MM.1S (cell line): ENCODE measurements at regions not wholly inside any gene's neighbourhood (a gene's known extent, or its start where the extent isn't known, plus 50 kb on each side); places are given as distances from the start of the nearest gene placed in this dataset.

Source experiments
- DNase-seq: peaks from one replicate; pipeline ENCODE4 v3.0.0-alpha.2; 2015
- H2AFZ ChIP-seq: fragments of 300-600 bp; sonication (generic); 2 replicates; pipeline ENCODE4 v1.6.0; 2016; ENCODE audit warnings: antibody characterized with exemption, low read length
- H3F3A ChIP-seq: fragments of 300-600 bp; sonication (generic); 2 replicates; pipeline ENCODE4 v1.6.1; 2016; ENCODE audit warnings: mild to moderate bottlenecking, antibody characterized with exemption, low read length, moderate library complexity, mixed read lengths; ENCODE audit not compliant: insufficient read depth
- H3K27ac ChIP-seq: fragments of 300-600 bp; sonication (generic); 2 replicates; pipeline ENCODE4 v1.5.1; 2016; ENCODE audit warnings: mild to moderate bottlenecking, low read length
- H3K27me3 ChIP-seq: fragments of 300-600 bp; sonication (generic); replicated peaks from 2 replicates; pipeline ENCODE4 v1.6.0; 2016; ENCODE audit warnings: low read length; ENCODE audit not compliant: insufficient read depth
- H3K36me3 ChIP-seq: fragments of 300-600 bp; sonication (generic); replicated peaks from 2 replicates; pipeline ENCODE4 v1.6.1; 2016; ENCODE audit warnings: mild to moderate bottlenecking, low read length, mixed read lengths; ENCODE audit not compliant: insufficient read depth
- H3K4me1 ChIP-seq: fragments of 300-600 bp; sonication (generic); 2 replicates; pipeline ENCODE4 v1.6.1; 2016; ENCODE audit warnings: low read length, mixed read lengths
- H3K4me2 ChIP-seq: fragments of 300-600 bp; sonication (generic); 2 replicates; pipeline ENCODE4 v1.6.0; 2016; ENCODE audit warnings: low read depth, low read length
- H3K4me3 ChIP-seq: fragments of 300-600 bp; sonication (generic); 2 replicates; pipeline ENCODE4 v1.5.1; 2016; ENCODE audit warnings: low read length, mixed read lengths
- H3K79me2 ChIP-seq: fragments of 300-600 bp; sonication (generic); 2 replicates; pipeline ENCODE4 v1.6.1; 2016; ENCODE audit warnings: mixed run types, low read length, mixed read lengths
- H3K9ac ChIP-seq: fragments of 300-600 bp; sonication (generic); 2 replicates; pipeline ENCODE4 v1.6.1; 2016; ENCODE audit warnings: low read length, mixed read lengths
- H3K9me2 ChIP-seq: fragments of 300-600 bp; sonication (generic); replicated peaks from 2 replicates; pipeline ENCODE4 v1.6.1; 2016; ENCODE audit warnings: mild to moderate bottlenecking, low read length, mixed read lengths; ENCODE audit not compliant: insufficient read depth
- H3K9me3 ChIP-seq: fragments of 300-600 bp; sonication (generic); replicated peaks from 2 replicates; pipeline ENCODE4 v1.6.1; 2016; ENCODE audit warnings: mild to moderate bottlenecking, low read length, mixed read lengths; ENCODE audit not compliant: insufficient read depth
- H4K20me1 ChIP-seq: fragments of 300-600 bp; sonication (generic); 2 replicates; pipeline ENCODE4 v1.6.1; 2016; ENCODE audit warnings: mild to moderate bottlenecking, low read length, moderate library complexity, mixed read lengths; ENCODE audit not compliant: insufficient read depth
- EZH2 ChIP-seq: fragments of 300-600 bp; sonication (generic); optimal IDR thresholded peaks from 2 replicates; pipeline ENCODE3; 2017; ENCODE audit warnings: low read depth, mild to moderate bottlenecking, antibody characterized with exemption, low read length, mixed read lengths
- EZH2phosphoT487 ChIP-seq: fragments of 300-600 bp; sonication (generic); IDR thresholded peaks from 2 replicates; pipeline ENCODE4 v1.6.1; 2018; ENCODE audit warnings: antibody characterized with exemption, low read length
- TF ChIP-seq, protein P1 (sequence below): fragments of 300-600 bp; sonication (generic); IDR thresholded peaks from 2 replicates; pipeline ENCODE4 v1.5.1; 2016; ENCODE audit warnings: antibody characterized with exemption, low read length, mixed read lengths

DNA sequence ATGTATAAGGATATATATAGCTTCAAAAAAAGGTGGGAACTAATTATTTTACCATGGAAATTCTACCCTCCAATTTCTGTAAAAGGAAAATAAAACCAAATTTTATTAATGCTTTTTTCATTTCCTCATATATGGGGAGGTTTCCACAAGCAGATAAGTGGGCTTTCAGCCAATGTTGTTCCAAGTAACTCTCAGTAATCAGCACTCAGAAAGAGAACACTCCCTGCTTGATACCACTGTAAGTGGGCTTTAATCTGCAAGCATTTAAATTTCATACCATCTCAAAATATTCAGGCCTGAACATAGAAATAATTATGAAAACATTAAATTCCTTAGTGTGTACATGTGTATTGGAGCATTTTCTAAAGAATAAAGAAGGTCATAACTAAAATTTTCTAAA is 827.6 kb downstream of the C12orf50 start:
- no peaks in the 10 kb centered on the region for H3K27me3 ChIP-seq
- no peak overlapping the region for H3K27ac ChIP-seq
- no peaks in the 10 kb centered on the region for H3K9me3 ChIP-seq
- H4K20me1 ChIP-seq, result no peaks in the 10 kb centered on the region
- no peak overlapping the region for H3K9ac ChIP-seq
- H3K4me2 ChIP-seq, result no peak overlapping the region
- H2AFZ ChIP-seq, result no peak overlapping the region
- DNase-seq, result no peak
- H3K79me2 ChIP-seq, result no peaks in the 10 kb centered on the region
- no peaks in the 10 kb centered on the region for H3K4me1 ChIP-seq
- no peaks in the 10 kb centered on the region for H3K9me2 ChIP-seq
- no peaks in the 10 kb centered on the region for H3K36me3 ChIP-seq
- H3K4me3 ChIP-seq, result no peak overlapping the region
- TF ChIP-seq EZH2phosphoT487 (no peak), EZH2 (no peak)
- TF ChIP-seq, protein P1, sequence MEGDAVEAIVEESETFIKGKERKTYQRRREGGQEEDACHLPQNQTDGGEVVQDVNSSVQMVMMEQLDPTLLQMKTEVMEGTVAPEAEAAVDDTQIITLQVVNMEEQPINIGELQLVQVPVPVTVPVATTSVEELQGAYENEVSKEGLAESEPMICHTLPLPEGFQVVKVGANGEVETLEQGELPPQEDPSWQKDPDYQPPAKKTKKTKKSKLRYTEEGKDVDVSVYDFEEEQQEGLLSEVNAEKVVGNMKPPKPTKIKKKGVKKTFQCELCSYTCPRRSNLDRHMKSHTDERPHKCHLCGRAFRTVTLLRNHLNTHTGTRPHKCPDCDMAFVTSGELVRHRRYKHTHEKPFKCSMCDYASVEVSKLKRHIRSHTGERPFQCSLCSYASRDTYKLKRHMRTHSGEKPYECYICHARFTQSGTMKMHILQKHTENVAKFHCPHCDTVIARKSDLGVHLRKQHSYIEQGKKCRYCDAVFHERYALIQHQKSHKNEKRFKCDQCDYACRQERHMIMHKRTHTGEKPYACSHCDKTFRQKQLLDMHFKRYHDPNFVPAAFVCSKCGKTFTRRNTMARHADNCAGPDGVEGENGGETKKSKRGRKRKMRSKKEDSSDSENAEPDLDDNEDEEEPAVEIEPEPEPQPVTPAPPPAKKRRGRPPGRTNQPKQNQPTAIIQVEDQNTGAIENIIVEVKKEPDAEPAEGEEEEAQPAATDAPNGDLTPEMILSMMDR, result no peak
- no peaks in the 10 kb centered on the region for H3F3A ChIP-seq

DNA sequence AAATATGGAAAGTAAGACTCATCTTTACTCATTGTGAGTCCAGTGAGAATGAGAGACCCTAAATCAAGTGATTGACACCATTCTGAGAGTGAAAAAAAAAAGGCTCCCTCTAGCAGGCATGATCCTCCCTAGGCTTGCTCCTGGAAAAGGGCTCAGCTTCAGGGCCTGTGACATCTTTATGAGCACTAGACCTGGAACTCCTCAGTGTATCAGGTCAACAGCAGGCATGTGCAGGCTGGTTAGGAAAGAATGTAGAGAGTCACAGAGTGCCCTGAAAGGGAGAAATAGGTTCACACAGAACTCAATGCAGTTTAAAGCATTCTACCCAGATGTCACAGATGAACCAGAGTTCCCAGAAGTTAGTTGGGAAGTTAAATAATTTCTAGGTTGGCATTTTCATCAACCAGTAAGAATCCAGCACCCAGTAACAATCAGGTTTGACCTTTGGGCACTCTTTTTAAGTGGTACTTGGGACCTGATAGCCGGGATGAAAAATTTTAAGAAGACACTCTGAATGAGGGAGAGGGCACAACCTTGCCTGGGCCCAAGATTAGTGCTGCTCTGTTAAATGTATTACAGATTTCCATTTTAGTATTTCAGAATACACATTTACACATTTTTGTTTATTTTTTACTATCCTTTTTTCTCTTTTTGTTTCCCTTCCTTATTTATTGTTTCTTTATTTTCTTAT is 828.8 kb downstream of the C12orf50 start:
- no peak for DNase-seq
- TF ChIP-seq, protein P1, result no peak
- TF ChIP-seq EZH2 (no peak), EZH2phosphoT487 (no peak)
- H3K4me3 ChIP-seq, result no peak overlapping the region

DNA sequence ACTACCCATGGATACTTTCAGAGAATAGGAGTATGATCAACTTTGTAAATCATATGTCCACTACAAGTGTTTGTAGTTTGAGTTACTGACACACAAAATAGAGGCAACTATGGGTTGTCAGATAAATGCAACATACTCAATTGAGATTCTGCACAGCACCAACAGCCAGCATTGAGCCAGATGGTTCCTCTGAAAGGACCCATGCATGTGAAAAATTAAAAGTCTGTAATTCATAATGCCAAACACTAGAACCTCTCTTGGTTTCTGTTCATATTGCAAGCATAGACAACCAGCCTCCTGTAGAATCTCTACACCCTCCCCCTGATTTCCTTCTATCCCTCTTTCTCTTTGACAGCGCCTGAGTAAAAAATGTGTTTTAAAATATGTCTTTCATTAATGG is 831.0 kb downstream of the C12orf50 start:
- TF ChIP-seq, protein P1, result no peak
- TF ChIP-seq EZH2phosphoT487 (no peak), EZH2 (no peak)
- no peaks in the 10 kb centered on the region for H3K36me3 ChIP-seq
- H3K4me3 ChIP-seq, result no peak overlapping the region
- no peaks in the 10 kb centered on the region for H4K20me1 ChIP-seq
- no peak overlapping the region for H3K9ac ChIP-seq
- H3F3A ChIP-seq, result no peaks in the 10 kb centered on the region
- H3K9me2 ChIP-seq, result no peaks in the 10 kb centered on the region
- H3K27ac ChIP-seq, result no peak overlapping the region
- H3K9me3 ChIP-seq, result no peaks in the 10 kb centered on the region
- H3K79me2 ChIP-seq, result no peaks in the 10 kb centered on the region
- no peaks in the 10 kb centered on the region for H3K4me1 ChIP-seq
- no peak overlapping the region for H3K4me2 ChIP-seq
- DNase-seq, result no peak
- H3K27me3 ChIP-seq, result no peaks in the 10 kb centered on the region
- no peak overlapping the region for H2AFZ ChIP-seq

More for the DNA sequence above, 828.8 kb downstream of the C12orf50 start:
- H3K79me2 ChIP-seq, result no peaks in the 10 kb centered on the region
- H3K36me3 ChIP-seq, result no peaks in the 10 kb centered on the region
- no peak overlapping the region for H3K27ac ChIP-seq
- no peaks in the 10 kb centered on the region for H3K9me2 ChIP-seq
- H2AFZ ChIP-seq, result no peak overlapping the region
- no peak overlapping the region for H3K4me2 ChIP-seq
- H3F3A ChIP-seq, result no peaks in the 10 kb centered on the region
- H4K20me1 ChIP-seq, result no peaks in the 10 kb centered on the region
- no peaks in the 10 kb centered on the region for H3K27me3 ChIP-seq
- no peaks in the 10 kb centered on the region for H3K4me1 ChIP-seq
- H3K9ac ChIP-seq, result no peak overlapping the region
- H3K9me3 ChIP-seq, result no peaks in the 10 kb centered on the region
